H1 (cell line): ENCODE measurements at regions not wholly inside any gene's neighbourhood (a gene's known extent, or its start where the extent isn't known, plus 50 kb on each side); places are given as distances from the start of the nearest gene placed in this dataset.

ENCODE experiments used
- CEBPB ChIP-seq: IDR thresholded peaks from 2 replicates; pipeline ENCODE4 v1.6.1; 2012; ENCODE audit warnings: low read depth, low read length
- HDAC2 ChIP-seq, 2 experiments: fragments of 300-600 bp in 1 of 2; sonication (generic) in 1 of 2; IDR thresholded peaks; 2 replicates each; pipeline ENCODE4 v1.6.1; 2011 to 2012; ENCODE audit warnings: low read depth in 2 of 2, low read length in 2 of 2, mild to moderate bottlenecking in 2 of 2, moderate library complexity in 2 of 2, borderline replicate concordance in 1 of 2, inconsistent platforms in 1 of 2
- POLR2A ChIP-seq, 2 experiments: IDR thresholded peaks; 1 replicate in 1 of 2; 2 replicates in 1 of 2; pipeline ENCODE4 v1.6.1; 2011; ENCODE audit warnings: low read depth in 2 of 2, low read length in 2 of 2, mild to moderate bottlenecking in 2 of 2; ENCODE audit errors: control extremely low read depth in 1 of 2
- SIX5 ChIP-seq: IDR thresholded peaks from 2 replicates; pipeline ENCODE4 v1.6.1; 2011; ENCODE audit warnings: mild to moderate bottlenecking, low read depth, low read length
- TAF1 ChIP-seq: IDR thresholded peaks from 2 replicates; pipeline ENCODE4 v1.6.1; 2011; ENCODE audit warnings: mild to moderate bottlenecking, low read depth, low read length
- TF ChIP-seq, protein P1 (sequence below), 3 experiments: IDR thresholded peaks; 1 replicate in 2 of 3; 2 replicates in 1 of 3; pipeline versions ENCODE4 v1.5.1 to v1.6.1; 2011; ENCODE audit warnings: low read length in 3 of 3, mild to moderate bottlenecking in 3 of 3, inconsistent platforms in 2 of 3, low read depth in 1 of 3, moderate library complexity in 1 of 3; ENCODE audit not compliant: insufficient read depth in 1 of 3; ENCODE audit errors: control extremely low read depth in 1 of 3

DNA sequence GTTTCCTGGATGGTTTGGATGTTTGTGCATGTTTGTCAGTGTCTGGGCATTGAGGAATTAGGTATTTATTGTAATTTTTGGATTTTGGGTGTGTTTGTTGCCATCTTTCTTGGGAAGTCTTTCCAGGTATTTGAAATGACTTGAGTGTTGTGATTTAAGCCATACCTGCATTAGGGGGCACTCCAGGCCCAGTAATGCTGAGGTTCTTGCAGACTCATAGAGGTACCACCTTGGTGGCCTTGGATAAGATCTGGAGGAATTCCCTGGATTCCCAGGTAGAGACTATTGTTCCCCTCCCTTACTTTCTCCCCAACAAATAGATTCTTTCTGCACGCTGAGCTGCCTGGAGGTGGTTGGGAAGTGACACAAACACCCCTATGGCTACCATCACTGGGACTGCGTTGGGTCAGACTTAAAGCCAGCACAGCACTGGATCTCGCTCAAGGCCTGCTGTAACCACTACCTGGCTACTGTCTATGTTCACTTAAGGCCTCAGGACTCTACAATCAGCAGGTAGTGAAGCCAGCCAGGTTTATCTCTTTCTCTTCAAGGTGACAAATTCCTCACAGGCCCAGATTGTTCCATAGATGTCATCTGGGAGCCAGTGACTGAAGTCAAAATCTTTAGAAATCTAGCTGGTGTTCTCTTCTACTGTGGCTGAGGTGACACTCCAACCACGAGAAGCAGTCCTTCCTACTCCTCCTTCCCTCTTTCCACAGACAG is 643.6 kb downstream of the PDHA2 start:
- TF ChIP-seq SIX5, result no peak
- TF ChIP-seq, protein P1, sequence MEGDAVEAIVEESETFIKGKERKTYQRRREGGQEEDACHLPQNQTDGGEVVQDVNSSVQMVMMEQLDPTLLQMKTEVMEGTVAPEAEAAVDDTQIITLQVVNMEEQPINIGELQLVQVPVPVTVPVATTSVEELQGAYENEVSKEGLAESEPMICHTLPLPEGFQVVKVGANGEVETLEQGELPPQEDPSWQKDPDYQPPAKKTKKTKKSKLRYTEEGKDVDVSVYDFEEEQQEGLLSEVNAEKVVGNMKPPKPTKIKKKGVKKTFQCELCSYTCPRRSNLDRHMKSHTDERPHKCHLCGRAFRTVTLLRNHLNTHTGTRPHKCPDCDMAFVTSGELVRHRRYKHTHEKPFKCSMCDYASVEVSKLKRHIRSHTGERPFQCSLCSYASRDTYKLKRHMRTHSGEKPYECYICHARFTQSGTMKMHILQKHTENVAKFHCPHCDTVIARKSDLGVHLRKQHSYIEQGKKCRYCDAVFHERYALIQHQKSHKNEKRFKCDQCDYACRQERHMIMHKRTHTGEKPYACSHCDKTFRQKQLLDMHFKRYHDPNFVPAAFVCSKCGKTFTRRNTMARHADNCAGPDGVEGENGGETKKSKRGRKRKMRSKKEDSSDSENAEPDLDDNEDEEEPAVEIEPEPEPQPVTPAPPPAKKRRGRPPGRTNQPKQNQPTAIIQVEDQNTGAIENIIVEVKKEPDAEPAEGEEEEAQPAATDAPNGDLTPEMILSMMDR (IDR thresholded peaks at IDR 0.05; ENCODE audit: control extremely low read depth in 1 of 3, insufficient read depth in 1 of 3, low read depth in 1 of 3, low read length in 3 of 3), result peak in 2 of 3 experiments; percentile 42 to 45; a peak in 3 of 4 replicates
- no peak for TF ChIP-seq HDAC2 (IDR thresholded peaks at IDR 0.05; ENCODE audit: borderline replicate concordance in 1 of 2, low read depth in 2 of 2, low read length in 2 of 2)
- no peak for TF ChIP-seq CEBPB
- TF ChIP-seq POLR2A (IDR thresholded peaks at IDR 0.05; ENCODE audit: control extremely low read depth in 1 of 2, low read depth in 2 of 2, low read length in 2 of 2), result no peak
- no peak for TF ChIP-seq TAF1
